ENCODE measurements at regions not wholly inside any gene's neighbourhood (a gene's known extent, or its start where the extent isn't known, plus 50 kb on each side); places are given as distances from the start of the nearest gene placed in this dataset.

DNA sequence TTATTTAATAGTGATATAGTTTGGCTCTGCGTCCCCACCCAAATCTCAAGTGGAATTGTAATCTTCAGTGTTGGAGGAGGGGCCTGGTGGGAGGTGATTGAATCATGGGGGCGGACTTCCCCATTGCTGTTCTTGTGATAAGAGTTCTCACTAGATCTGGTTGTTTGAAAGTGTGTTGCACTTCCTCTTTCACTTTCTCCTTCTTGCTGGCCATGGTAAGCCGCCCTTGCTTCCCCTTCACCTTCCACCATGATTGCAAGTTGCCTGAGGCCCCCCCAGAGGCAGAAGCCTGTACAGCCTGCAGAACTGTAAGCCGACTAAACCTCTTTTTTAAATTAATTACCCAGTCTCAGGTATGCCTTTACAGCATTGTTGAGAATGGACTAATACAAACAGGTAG, 101.4 kb downstream of the MTPAP start (continued):
- TF ChIP-seq, protein P1, sequence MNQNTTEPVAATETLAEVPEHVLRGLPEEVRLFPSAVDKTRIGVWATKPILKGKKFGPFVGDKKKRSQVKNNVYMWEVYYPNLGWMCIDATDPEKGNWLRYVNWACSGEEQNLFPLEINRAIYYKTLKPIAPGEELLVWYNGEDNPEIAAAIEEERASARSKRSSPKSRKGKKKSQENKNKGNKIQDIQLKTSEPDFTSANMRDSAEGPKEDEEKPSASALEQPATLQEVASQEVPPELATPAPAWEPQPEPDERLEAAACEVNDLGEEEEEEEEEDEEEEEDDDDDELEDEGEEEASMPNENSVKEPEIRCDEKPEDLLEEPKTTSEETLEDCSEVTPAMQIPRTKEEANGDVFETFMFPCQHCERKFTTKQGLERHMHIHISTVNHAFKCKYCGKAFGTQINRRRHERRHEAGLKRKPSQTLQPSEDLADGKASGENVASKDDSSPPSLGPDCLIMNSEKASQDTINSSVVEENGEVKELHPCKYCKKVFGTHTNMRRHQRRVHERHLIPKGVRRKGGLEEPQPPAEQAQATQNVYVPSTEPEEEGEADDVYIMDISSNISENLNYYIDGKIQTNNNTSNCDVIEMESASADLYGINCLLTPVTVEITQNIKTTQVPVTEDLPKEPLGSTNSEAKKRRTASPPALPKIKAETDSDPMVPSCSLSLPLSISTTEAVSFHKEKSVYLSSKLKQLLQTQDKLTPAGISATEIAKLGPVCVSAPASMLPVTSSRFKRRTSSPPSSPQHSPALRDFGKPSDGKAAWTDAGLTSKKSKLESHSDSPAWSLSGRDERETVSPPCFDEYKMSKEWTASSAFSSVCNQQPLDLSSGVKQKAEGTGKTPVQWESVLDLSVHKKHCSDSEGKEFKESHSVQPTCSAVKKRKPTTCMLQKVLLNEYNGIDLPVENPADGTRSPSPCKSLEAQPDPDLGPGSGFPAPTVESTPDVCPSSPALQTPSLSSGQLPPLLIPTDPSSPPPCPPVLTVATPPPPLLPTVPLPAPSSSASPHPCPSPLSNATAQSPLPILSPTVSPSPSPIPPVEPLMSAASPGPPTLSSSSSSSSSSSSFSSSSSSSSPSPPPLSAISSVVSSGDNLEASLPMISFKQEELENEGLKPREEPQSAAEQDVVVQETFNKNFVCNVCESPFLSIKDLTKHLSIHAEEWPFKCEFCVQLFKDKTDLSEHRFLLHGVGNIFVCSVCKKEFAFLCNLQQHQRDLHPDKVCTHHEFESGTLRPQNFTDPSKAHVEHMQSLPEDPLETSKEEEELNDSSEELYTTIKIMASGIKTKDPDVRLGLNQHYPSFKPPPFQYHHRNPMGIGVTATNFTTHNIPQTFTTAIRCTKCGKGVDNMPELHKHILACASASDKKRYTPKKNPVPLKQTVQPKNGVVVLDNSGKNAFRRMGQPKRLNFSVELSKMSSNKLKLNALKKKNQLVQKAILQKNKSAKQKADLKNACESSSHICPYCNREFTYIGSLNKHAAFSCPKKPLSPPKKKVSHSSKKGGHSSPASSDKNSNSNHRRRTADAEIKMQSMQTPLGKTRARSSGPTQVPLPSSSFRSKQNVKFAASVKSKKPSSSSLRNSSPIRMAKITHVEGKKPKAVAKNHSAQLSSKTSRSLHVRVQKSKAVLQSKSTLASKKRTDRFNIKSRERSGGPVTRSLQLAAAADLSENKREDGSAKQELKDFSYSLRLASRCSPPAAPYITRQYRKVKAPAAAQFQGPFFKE (tag by site-specific recombination; IDR thresholded peaks at IDR 0.05; ENCODE audit: borderline replicate concordance), result no peak
- no peak for TF ChIP-seq ZXDB (tag by site-specific recombination; IDR thresholded peaks at IDR 0.05)
- TF ChIP-seq ZNF140 (tag by site-specific recombination; IDR thresholded peaks at IDR 0.05), result no peak
- TF ChIP-seq ZNF10 (tag by site-specific recombination; IDR thresholded peaks at IDR 0.05), result no peak
- TF ChIP-seq ZNF292 (tag by site-specific recombination; IDR thresholded peaks at IDR 0.05; ENCODE audit: borderline replicate concordance, low read depth), result no peak
- TF ChIP-seq, protein P2, sequence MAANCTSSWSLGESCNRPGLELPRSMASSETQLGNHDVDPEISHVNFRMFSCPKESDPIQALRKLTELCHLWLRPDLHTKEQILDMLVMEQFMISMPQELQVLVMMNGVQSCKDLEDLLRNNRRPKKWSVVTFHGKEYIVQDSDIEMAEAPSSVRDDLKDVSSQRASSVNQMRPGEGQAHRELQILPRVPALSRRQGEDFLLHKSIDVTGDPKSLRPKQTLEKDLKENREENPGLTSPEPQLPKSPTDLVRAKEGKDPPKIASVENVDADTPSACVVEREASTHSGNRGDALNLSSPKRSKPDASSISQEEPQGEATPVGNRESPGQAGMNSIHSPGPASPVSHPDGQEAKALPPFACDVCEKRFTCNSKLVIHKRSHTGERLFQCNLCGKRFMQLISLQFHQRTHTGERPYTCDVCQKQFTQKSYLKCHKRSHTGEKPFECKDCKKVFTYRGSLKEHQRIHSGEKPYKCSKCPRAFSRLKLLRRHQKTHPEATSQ (tag by site-specific recombination; IDR thresholded peaks at IDR 0.05), result no peak
- TF ChIP-seq ZNF510 (tag by site-specific recombination; IDR thresholded peaks at IDR 0.05; ENCODE audit: insufficient replicate concordance), result no peak
- TF ChIP-seq ZNF701 (tag by site-specific recombination; IDR thresholded peaks at IDR 0.05), result no peak
- TF ChIP-seq ZNF624 (tag by site-specific recombination; IDR thresholded peaks at IDR 0.05), result no peak
- TF ChIP-seq ZNF626 (tag by site-specific recombination; IDR thresholded peaks at IDR 0.05), result no peak
- TF ChIP-seq ZNF660 (tag by site-specific recombination; IDR thresholded peaks at IDR 0.05), result no peak

DNA sequence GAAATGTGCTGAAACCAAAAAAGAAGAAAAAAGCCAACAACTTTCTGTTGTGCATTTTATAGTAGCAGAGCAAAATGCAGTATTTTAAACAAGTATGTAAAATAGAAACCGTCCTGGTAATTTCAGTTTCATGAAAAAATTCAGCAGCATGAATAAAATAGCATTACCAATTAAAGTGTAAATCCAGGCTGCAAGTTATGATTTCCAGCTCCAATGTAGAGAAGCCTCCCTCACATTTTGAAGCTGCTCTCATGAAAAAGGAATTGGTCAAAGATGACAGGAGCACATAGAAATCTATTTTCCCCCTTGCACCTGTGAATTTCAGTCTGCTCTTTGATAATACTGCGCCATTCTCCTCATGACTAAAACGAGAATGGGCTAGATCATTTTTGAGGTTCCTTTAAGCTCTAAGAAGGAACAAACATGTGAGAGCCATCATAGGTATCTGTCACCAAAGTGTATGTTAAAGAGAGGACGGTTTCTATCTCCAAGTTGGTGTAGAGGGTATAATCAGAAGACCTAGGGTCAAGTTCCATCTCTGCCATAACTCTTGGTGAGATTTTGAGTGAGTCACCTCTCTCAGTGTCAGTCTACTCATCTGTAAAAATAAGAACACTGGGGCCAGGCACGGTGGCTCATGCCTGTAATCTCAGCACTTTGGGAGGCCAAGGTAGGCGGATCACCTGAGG, 107.5 kb downstream of the MTPAP start:
- ChIA-PET POLR2A (interaction anchor here (1.0 kb wide), 1 partner anchor 242 kb away, joined by 3 read pairs; no protein-coding TSS in a partner anchor), CTCF (interaction anchor here (0.6 to 6.0 kb wide), 25 partner anchors 10 to 745 kb away, joined by 3 to 55 read pairs (median 3); no protein-coding TSS in a partner anchor)
- TF ChIP-seq ZBTB17 (tag by site-specific recombination; IDR thresholded peaks at IDR 0.05), result no peak
- TF ChIP-seq ZFP3 (tag by site-specific recombination; IDR thresholded peaks at IDR 0.05; ENCODE audit: low read depth), result no peak
- TF ChIP-seq ZNF174 (tag by site-specific recombination; IDR thresholded peaks at IDR 0.05), result no peak
- no peak for TF ChIP-seq KLF1 (tag by site-specific recombination; IDR thresholded peaks at IDR 0.05)
- no peak for TF ChIP-seq ZSCAN16 (tag by site-specific recombination; IDR thresholded peaks at IDR 0.05)
- Histone ChIP-seq H3K36me3 (ENCODE audit: control insufficient read depth in 2 of 2, insufficient read depth in 1 of 2, low read length in 2 of 2) (no peaks in the 10 kb centered on the region), H3K9me3 (ENCODE audit: control insufficient read depth, insufficient read depth, low read depth, low read length) (no peaks in the 10 kb centered on the region), H3K4me3 (ENCODE audit: low read depth, low read length) (no peak overlapping the region), H3K27ac (ENCODE audit: extremely low read depth, low read depth, low read length) (no peak overlapping the region), H3K4me1 (ENCODE audit: control insufficient read depth, insufficient read depth, low read length) (no peaks in the 10 kb centered on the region; the same call in 1 of the 2 replicates)

DNA sequence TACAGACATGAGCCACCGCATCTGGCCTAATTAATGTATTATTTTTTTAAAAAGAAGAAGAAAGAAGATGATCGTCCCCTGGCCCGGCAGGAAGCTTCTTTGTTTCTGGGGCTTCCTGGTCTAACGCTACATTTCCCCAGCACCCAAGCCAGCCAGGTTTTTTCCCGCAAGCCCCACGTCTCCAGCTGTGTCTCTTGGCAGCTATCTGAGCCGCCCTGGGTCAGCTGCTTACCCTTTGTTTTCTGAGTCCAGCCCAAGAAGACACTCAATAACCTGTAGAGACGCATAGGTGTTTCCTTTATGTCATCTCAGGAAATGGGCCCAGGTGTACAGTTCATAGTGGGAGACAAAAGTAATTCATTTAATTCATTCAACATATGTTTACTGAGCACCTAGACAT, 110.2 kb downstream of the MTPAP start:
- Histone ChIP-seq H3K36me3 (ENCODE audit: control insufficient read depth in 2 of 2, insufficient read depth in 1 of 2, low read length in 2 of 2) (no peaks in the 10 kb centered on the region), H3K4me3 (ENCODE audit: low read depth, low read length) (no peak overlapping the region), H3K27ac (ENCODE audit: extremely low read depth, low read depth, low read length) (no peak overlapping the region), H3K4me1 (ENCODE audit: control insufficient read depth, insufficient read depth, low read length) (no peaks in the 10 kb centered on the region; the same call in 1 of the 2 replicates), H3K9me3 (ENCODE audit: control insufficient read depth, insufficient read depth, low read depth, low read length) (no peaks in the 10 kb centered on the region)
- CTCF ChIA-PET, result interaction anchor here (0.6 to 1.4 kb wide), 4 partner anchors 31 to 239 kb away, joined by 3 to 5 read pairs (median 3); no protein-coding TSS in a partner anchor
- TF ChIP-seq SCRT2 (tag by site-specific recombination; IDR thresholded peaks at IDR 0.05) (no peak), ZNF664 (tag by site-specific recombination; IDR thresholded peaks at IDR 0.05) (0 out of 2 replicates have a peak, but pooled peaks have one; percentile 20)
- POLR2A ChIA-PET, result no interaction called here

Measured in HEK293 (cell line).